IMR-90 (cell line): ENCODE measurements at regions not wholly inside any gene's neighbourhood (a gene's known extent, or its start where the extent isn't known, plus 50 kb on each side); places are given as distances from the start of the nearest gene placed in this dataset.

Experiments used
- ATAC-seq: fragments of 200-7000 bp; cut with Tn5 transposase; 2 replicates; pipeline ENCODE4 v1.9.1; 2020; ENCODE audit warnings: low read depth, mild to moderate bottlenecking, moderate library complexity
- BruUV-seq: library from RNA; stranded (reverse); fragments of 400-500 nt; replicated peaks from 2 replicates; lab custom pipeline; 2021; lab: Mats Ljungman, UMichigan
- CTCF ChIA-PET: fragments of 300-600 bp; formaldehyde crosslinking; extraction: SDS; loops from one replicate; lab custom pipeline; 2021; ENCODE audit warnings: antibody characterized with exemption; lab: Yijun Ruan, JAX
- POLR2A ChIA-PET: fragments of 300-600 bp; sonication (Branson Sonifier 250); formaldehyde crosslinking; loops from one replicate; lab custom pipeline; 2022; ENCODE audit warnings: antibody characterized with exemption; ENCODE audit not compliant: unreplicated experiment; lab: Charles Lee
- DNase-seq: peaks from one replicate; pipeline ENCODE4 v3.0.0; 2013
- H2AFZ ChIP-seq: replicated peaks from 2 replicates; pipeline ENCODE3; 2013; ENCODE audit warnings: low read length, mild to moderate bottlenecking; ENCODE audit not compliant: poor library complexity
- H2AK5ac ChIP-seq: 2 replicates; pipeline ENCODE4 v1.6.1; 2013; ENCODE audit warnings: low read depth, low read length, inconsistent platforms
- H2AK9ac ChIP-seq: replicated peaks from 2 replicates; pipeline ENCODE3; 2013; ENCODE audit warnings: mild to moderate bottlenecking, low read depth, low read length, moderate library complexity; ENCODE audit not compliant: poor library complexity
- H2BK120ac ChIP-seq: 2 replicates; pipeline ENCODE4 v1.6.1; 2013; ENCODE audit warnings: low read depth, low read length, inconsistent platforms
- H2BK15ac ChIP-seq: 3 replicates; pipeline ENCODE4 v1.6.1; 2013; ENCODE audit warnings: low read depth, low read length, inconsistent platforms
- H2BK20ac ChIP-seq: 2 replicates; pipeline ENCODE4 v1.6.1; 2013; ENCODE audit warnings: low read depth, mild to moderate bottlenecking, inconsistent platforms, low read length, moderate library complexity
- H2BK5ac ChIP-seq: 2 replicates; pipeline ENCODE4 v1.6.1; 2013; ENCODE audit warnings: mild to moderate bottlenecking, low read depth, low read length, inconsistent platforms; ENCODE audit not compliant: poor library complexity, severe bottlenecking
- H3K14ac ChIP-seq: replicated peaks from 2 replicates; pipeline ENCODE4 v1.6.1; 2013; ENCODE audit warnings: low read depth, low read length, inconsistent platforms
- H3K18ac ChIP-seq: 2 replicates; pipeline ENCODE4 v1.6.1; 2013; ENCODE audit warnings: low read depth, low read length, control low read depth
- H3K23ac ChIP-seq: 2 replicates; pipeline ENCODE4 v1.6.1; 2013; ENCODE audit warnings: low read depth, low read length, inconsistent platforms
- H3K27ac ChIP-seq: 2 replicates; pipeline ENCODE4 v1.5.1; 2013; ENCODE audit warnings: mild to moderate bottlenecking, control low read depth, low read length; ENCODE audit not compliant: insufficient read depth
- H3K27me3 ChIP-seq: 2 replicates; pipeline ENCODE4 v1.6.1; 2013; ENCODE audit warnings: low read length; ENCODE audit not compliant: control insufficient read depth, insufficient read depth
- H3K36me3 ChIP-seq: 2 replicates; pipeline ENCODE4 v1.6.1; 2013; ENCODE audit warnings: low read length, mixed read lengths; ENCODE audit not compliant: control insufficient read depth, insufficient read depth
- H3K4ac ChIP-seq: 2 replicates; pipeline ENCODE4 v1.6.1; 2013; ENCODE audit warnings: low read depth, low read length, inconsistent platforms
- H3K4me1 ChIP-seq: 2 replicates; pipeline ENCODE4 v1.6.1; 2013; ENCODE audit warnings: low read length, mixed read lengths; ENCODE audit not compliant: control insufficient read depth, insufficient read depth
- H3K4me2 ChIP-seq: 2 replicates; pipeline ENCODE4 v1.6.1; 2013; ENCODE audit warnings: low read depth, mild to moderate bottlenecking, control low read depth, low read length, moderate library complexity
- H3K4me3 ChIP-seq: 2 replicates; pipeline ENCODE4 v1.5.1; 2013; ENCODE audit warnings: low read depth, mild to moderate bottlenecking, control low read depth, low read length, moderate library complexity; ENCODE audit not compliant: insufficient read depth
- H3K56ac ChIP-seq: 2 replicates; pipeline ENCODE4 v1.6.1; 2013; ENCODE audit warnings: low read length, inconsistent platforms; ENCODE audit not compliant: insufficient read depth; ENCODE audit errors: extremely low read depth
- H3K79me1 ChIP-seq, 2 experiments: 2 replicates each; pipeline ENCODE4 v1.6.1; 2013; ENCODE audit warnings: low read length in 2 of 2, inconsistent platforms in 1 of 2, low read depth in 1 of 2
- H3K9ac ChIP-seq: 2 replicates; pipeline ENCODE4 v1.6.1; 2013; ENCODE audit warnings: low read depth, low read length, control low read depth
- H3K9me1 ChIP-seq: 2 replicates; pipeline ENCODE4 v1.6.1; 2013; ENCODE audit warnings: low read length, inconsistent platforms; ENCODE audit not compliant: insufficient read depth
- H3K9me3 ChIP-seq: 2 replicates; pipeline ENCODE4 v1.6.1; 2013; ENCODE audit warnings: low read length; ENCODE audit not compliant: control insufficient read depth, insufficient read depth
- H4K20me1 ChIP-seq: 2 replicates; pipeline ENCODE4 v1.6.1; 2013; ENCODE audit warnings: low read length, inconsistent platforms; ENCODE audit not compliant: insufficient read depth
- H4K5ac ChIP-seq: 2 replicates; pipeline ENCODE4 v1.6.1; 2013; ENCODE audit warnings: mild to moderate bottlenecking, low read depth, low read length, control low read depth
- H4K8ac ChIP-seq, 2 experiments: 2 replicates each; pipeline ENCODE4 v1.6.1; 2013; ENCODE audit warnings: low read depth in 2 of 2, low read length in 2 of 2, control low read depth in 1 of 2, inconsistent platforms in 1 of 2
- H4K91ac ChIP-seq: 2 replicates; pipeline ENCODE4 v1.6.1; 2013; ENCODE audit warnings: low read depth, low read length, inconsistent platforms; ENCODE audit not compliant: insufficient read depth
- CEBPB ChIP-seq: IDR thresholded peaks from 2 replicates; pipeline ENCODE4 v1.6.1; 2012; ENCODE audit warnings: low read depth, low read length, improper control_type of control experiment
- MAZ ChIP-seq: IDR thresholded peaks from 2 replicates; pipeline ENCODE4 v1.6.1; 2012; ENCODE audit warnings: low read depth, mild to moderate bottlenecking, low read length, improper control_type of control experiment, moderate library complexity, borderline replicate concordance
- POLR2A ChIP-seq: IDR thresholded peaks from 2 replicates; pipeline ENCODE4 v1.6.1; 2012; ENCODE audit warnings: mild to moderate bottlenecking, low read depth, low read length
- RAD21 ChIP-seq: IDR thresholded peaks from 2 replicates; pipeline ENCODE4 v1.6.1; 2012; ENCODE audit warnings: low read length, improper control_type of control experiment
- WGBS, 2 experiments: methylation state at CpG; one replicate each; pipeline versions ENCODE4 v1.1.5 to v1.1.7; 2013; ENCODE audit warnings: missing lambda C conversion rate in 2 of 2; ENCODE audit not compliant: insufficient read length in 1 of 2; ENCODE audit errors: extremely low coverage in 2 of 2; 5-methylcytosine and 5-hydroxymethylcytosine counted together
- dilution Hi-C: fragments of 300-500 bp; cut with HindIII; formaldehyde crosslinking; loops from one replicate; pipeline ENCODE4 v1.14.3; 2018; ENCODE audit warnings: low sequenced_read_pairs; ENCODE audit not compliant: unreplicated experiment
- in situ Hi-C: fragments of 300-500 bp; cut with MboI; formaldehyde crosslinking; loops from 3 replicates; pipeline ENCODE4 v1.14.3; 2019; ENCODE audit warnings: low sequenced_read_pairs, inconsistent platforms, mixed read lengths
- intact Hi-C: fragments of 100-400 bp; cut with micrococcal nuclease; formaldehyde crosslinking; loops from 2 replicates; pipeline ENCODE4 v1.10.0; 2022

DNA sequence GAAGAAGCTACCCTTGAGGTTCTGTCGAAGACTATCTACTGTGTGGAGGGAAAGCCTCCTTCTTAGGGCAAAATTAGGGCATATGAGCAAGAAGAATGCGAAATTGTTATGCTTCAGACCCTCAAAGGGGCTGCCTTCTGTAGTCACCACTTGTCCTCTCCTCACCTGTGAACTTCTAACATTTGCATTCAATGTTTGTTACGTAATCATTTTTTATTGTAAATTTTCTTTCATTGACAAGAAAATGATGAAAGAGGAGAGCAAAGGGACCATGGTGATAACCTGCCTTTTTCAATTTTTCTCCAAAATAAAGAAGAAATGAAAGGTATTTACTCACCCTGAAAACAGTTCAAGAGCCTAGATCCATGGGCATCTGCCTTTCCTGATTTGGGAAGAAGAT, 193.0 kb downstream of the SP3 start:
- Histone ChIP-seq H3K79me1 (no peaks in the 10 kb centered on the region), H3K27ac (no peak overlapping the region), H4K20me1 (no peaks in the 10 kb centered on the region), H3K4ac (no peak overlapping the region), H3K23ac (no peak overlapping the region), H2BK20ac (no peak overlapping the region), H3K4me3 (no peak overlapping the region), H3K4me2 (no peak overlapping the region), H3K9ac (no peak overlapping the region), H2AFZ (no peak overlapping the region), H3K4me1 (no peaks in the 10 kb centered on the region), H3K56ac (no peak overlapping the region), H3K27me3 (peaks cover 19% of the 10 kb centered on the region), H4K91ac (no peak overlapping the region), H2BK15ac (no peak overlapping the region), H3K18ac (no peak overlapping the region), H3K9me1 (no peaks in the 10 kb centered on the region), H2BK5ac (no peak overlapping the region), H4K8ac (no peak overlapping the region), H2AK5ac (no peak overlapping the region), H3K9me3 (no peaks in the 10 kb centered on the region), H2AK9ac (no peak overlapping the region), H3K14ac (no peak overlapping the region), H4K5ac (no peak overlapping the region), H3K36me3 (no peaks in the 10 kb centered on the region), H2BK120ac (no peak overlapping the region)
- dilution Hi-C loops, result no loop called here
- CTCF ChIA-PET, result no interaction called here
- WGBS, 2 experiments, result no CpG with 5 or more reads among the region's 3 CpGs
- intact Hi-C loops, result no loop called here
- TF ChIP-seq MAZ, result no peak
- peak; percentile 46 for TF ChIP-seq CEBPB
- TF ChIP-seq RAD21, result no peak
- no peak for TF ChIP-seq POLR2A
- POLR2A ChIA-PET, result no interaction called here
- ATAC-seq (no peak), DNase-seq (no peak)
- in situ Hi-C loops, result no loop called here
- BruUV-seq, result no TSS peak
